Mesenchymal stem cell (in vitro differentiated cells and primary cell): ENCODE measurements at regions not wholly inside any gene's neighbourhood (a gene's known extent, or its start where the extent isn't known, plus 50 kb on each side); places are given as distances from the start of the nearest gene placed in this dataset.

Experiments
- DNase-seq: peaks from one replicate; pipeline ENCODE4 v3.0.0-alpha.2; 2013
- H2AFZ ChIP-seq: one replicate; pipeline ENCODE4 v1.6.1; 2013; ENCODE audit warnings: low read depth, mild to moderate bottlenecking, control low read depth, inconsistent platforms, low read length, moderate library complexity
- H2AK5ac ChIP-seq: 2 replicates; pipeline ENCODE4 v1.6.1; 2013; ENCODE audit warnings: low read length, moderate library complexity, mild to moderate bottlenecking, inconsistent platforms; ENCODE audit not compliant: severe bottlenecking
- H2BK120ac ChIP-seq: one replicate; pipeline ENCODE4 v1.6.1; 2013; ENCODE audit warnings: low read depth, mild to moderate bottlenecking, inconsistent platforms, low read length, moderate library complexity
- H2BK12ac ChIP-seq, 2 experiments: one replicate each; pipeline ENCODE4 v1.6.1; 2013; ENCODE audit warnings: inconsistent platforms in 2 of 2, low read length in 2 of 2, mild to moderate bottlenecking in 2 of 2, moderate library complexity in 2 of 2, control low read depth in 1 of 2
- H2BK15ac ChIP-seq: one replicate; pipeline ENCODE4 v1.6.1; 2013; ENCODE audit warnings: mild to moderate bottlenecking, low read depth, inconsistent platforms; ENCODE audit not compliant: poor library complexity, severe bottlenecking
- H2BK5ac ChIP-seq: 2 replicates; pipeline ENCODE4 v1.6.1; 2013; ENCODE audit warnings: low read depth, mild to moderate bottlenecking, low read length, control low read depth, inconsistent platforms; ENCODE audit not compliant: poor library complexity, severe bottlenecking
- H3K14ac ChIP-seq, 2 experiments: one replicate each; pipeline ENCODE4 v1.6.1; 2013; ENCODE audit warnings: inconsistent platforms in 2 of 2, low read length in 2 of 2, control low read depth in 1 of 2, mild to moderate bottlenecking in 1 of 2, moderate library complexity in 1 of 2
- H3K18ac ChIP-seq, 2 experiments: one replicate each; pipeline ENCODE4 v1.6.1; 2013; ENCODE audit warnings: inconsistent platforms in 2 of 2, low read length in 2 of 2, control low read depth in 1 of 2, low read depth in 1 of 2, mild to moderate bottlenecking in 1 of 2
- H3K23ac ChIP-seq, 2 experiments: one replicate each; pipeline ENCODE4 v1.6.1; 2013; ENCODE audit warnings: inconsistent platforms in 2 of 2, low read length in 2 of 2, mild to moderate bottlenecking in 2 of 2, moderate library complexity in 2 of 2, control low read depth in 1 of 2
- H3K27ac ChIP-seq: 2 replicates; pipeline ENCODE4 v1.5.1; 2013; ENCODE audit warnings: mild to moderate bottlenecking, moderate library complexity, low read length, control low read depth, inconsistent platforms; ENCODE audit not compliant: poor library complexity, severe bottlenecking
- H3K27me3 ChIP-seq, 2 experiments: 2 replicates each; pipeline versions ENCODE4 v1.6.1 to v1.7.0; 2013; ENCODE audit warnings: low read length in 2 of 2, mild to moderate bottlenecking in 2 of 2, moderate library complexity in 2 of 2, control low read depth in 1 of 2, inconsistent platforms in 1 of 2; ENCODE audit not compliant: control insufficient read depth in 1 of 2, insufficient read depth in 1 of 2
- H3K36me3 ChIP-seq, 2 experiments: 2 replicates each; pipeline versions ENCODE4 v1.6.1 to v1.7.0; 2013; ENCODE audit warnings: low read length in 2 of 2, control low read depth in 1 of 2, inconsistent platforms in 1 of 2, low read depth in 1 of 2, mild to moderate bottlenecking in 1 of 2; ENCODE audit not compliant: insufficient read depth in 2 of 2, control insufficient read depth in 1 of 2
- H3K4ac ChIP-seq, 2 experiments: one replicate each; pipeline ENCODE4 v1.6.1; 2013; ENCODE audit warnings: inconsistent platforms in 2 of 2, low read length in 2 of 2, mild to moderate bottlenecking in 2 of 2, moderate library complexity in 2 of 2, control low read depth in 1 of 2, low read depth in 1 of 2
- H3K4me1 ChIP-seq: 2 replicates; pipeline ENCODE4 v1.6.1; 2013; ENCODE audit warnings: low read depth, low read length, control low read depth; ENCODE audit not compliant: control insufficient read depth, insufficient read depth
- H3K4me2 ChIP-seq: 2 replicates; pipeline ENCODE4 v1.6.1; 2013; ENCODE audit warnings: low read length, mild to moderate bottlenecking, inconsistent platforms; ENCODE audit not compliant: poor library complexity, severe bottlenecking
- H3K4me3 ChIP-seq, 2 experiments: 2 replicates each; pipeline versions ENCODE4 v1.5.1 to v1.7.0; 2013; ENCODE audit warnings: low read length in 2 of 2, mild to moderate bottlenecking in 2 of 2, control low read depth in 1 of 2, low read depth in 1 of 2; ENCODE audit not compliant: insufficient read depth in 1 of 2
- H3K79me1 ChIP-seq: replicated peaks from 2 replicates; pipeline ENCODE4 v1.6.1; 2013; ENCODE audit warnings: mild to moderate bottlenecking, control low read depth, low read length, inconsistent platforms; ENCODE audit not compliant: poor library complexity, severe bottlenecking
- H3K9ac ChIP-seq: 2 replicates; pipeline ENCODE4 v1.7.0; 2013; ENCODE audit warnings: mild to moderate bottlenecking, low read length, moderate library complexity
- H3K9me3 ChIP-seq: 2 replicates; pipeline ENCODE4 v1.7.0; 2013; ENCODE audit warnings: mild to moderate bottlenecking, low read length; ENCODE audit not compliant: control insufficient read depth
- H4K8ac ChIP-seq: one replicate; pipeline ENCODE4 v1.6.1; 2013; ENCODE audit warnings: inconsistent platforms, mild to moderate bottlenecking, low read length, moderate library complexity
- H4K91ac ChIP-seq: one replicate; pipeline ENCODE4 v1.6.1; 2013; ENCODE audit warnings: mild to moderate bottlenecking, low read length, inconsistent platforms
- WGBS: methylation state at CpG from one replicate; pipeline ENCODE4 v1.1.7; 2013; ENCODE audit warnings: mixed read lengths; 5-methylcytosine and 5-hydroxymethylcytosine counted together

GRCh38 chr1:95778217-95778616, 544.2 kb downstream of the RWDD3 start:
- no peak overlapping the region for H3K27ac ChIP-seq
- H3K14ac ChIP-seq: no peak overlapping the region
- H2BK120ac ChIP-seq: no peak overlapping the region
- WGBS: 44% methylated on average over 1 of the region's 2 CpGs
- no peak overlapping the region for H3K4me2 ChIP-seq
- no peak overlapping the region for H2AK5ac ChIP-seq
- no peak overlapping the region for H3K9ac ChIP-seq
- no peak overlapping the region for H2BK12ac ChIP-seq
- no peaks in the 10 kb centered on the region for H3K4me1 ChIP-seq
- H3K4ac ChIP-seq: no peak overlapping the region
- no peak for DNase-seq
- no peak overlapping the region for H2BK15ac ChIP-seq
- H4K91ac ChIP-seq: no peak overlapping the region
- no peaks in the 10 kb centered on the region for H3K79me1 ChIP-seq
- H3K23ac ChIP-seq: no peak overlapping the region
- no peak overlapping the region for H2AFZ ChIP-seq
- no peak overlapping the region for H3K18ac ChIP-seq
- no peak overlapping the region for H2BK5ac ChIP-seq
- H3K27me3 ChIP-seq: no peaks in the 10 kb centered on the region
- H3K36me3 ChIP-seq: no peaks in the 10 kb centered on the region
- no peak overlapping the region for H4K8ac ChIP-seq
- no peak overlapping the region for H3K4me3 ChIP-seq
- no peaks in the 10 kb centered on the region for H3K9me3 ChIP-seq

- H3K27me3 ChIP-seq: no peaks in the 10 kb centered on the region
- H3K27ac ChIP-seq: no peak overlapping the region
- no peak overlapping the region for H3K18ac ChIP-seq
- H2BK15ac ChIP-seq: no peak overlapping the region
- H3K23ac ChIP-seq: no peak overlapping the region
- H2BK12ac ChIP-seq: no peak overlapping the region
- no peak overlapping the region for H4K8ac ChIP-seq
- H2BK120ac ChIP-seq: no peak overlapping the region
- DNase-seq: no peak
- H2AK5ac ChIP-seq: no peak overlapping the region
- no peaks in the 10 kb centered on the region for H3K4me1 ChIP-seq
- H3K4me3 ChIP-seq: no peak overlapping the region
- H3K4me2 ChIP-seq: no peak overlapping the region
- no peak overlapping the region for H3K4ac ChIP-seq
- no peak overlapping the region for H3K14ac ChIP-seq
- H4K91ac ChIP-seq: no peak overlapping the region
- no peak overlapping the region for H2BK5ac ChIP-seq
- 88% methylated on average over 3 of the region's 3 CpGs for WGBS
- no peak overlapping the region for H2AFZ ChIP-seq
- no peaks in the 10 kb centered on the region for H3K36me3 ChIP-seq
- no peaks in the 10 kb centered on the region for H3K9me3 ChIP-seq
- H3K9ac ChIP-seq: no peak overlapping the region
- no peaks in the 10 kb centered on the region for H3K79me1 ChIP-seq
Measured at GRCh38 chr1:95780836-95781235, 546.8 kb downstream of the RWDD3 start.

DNA sequence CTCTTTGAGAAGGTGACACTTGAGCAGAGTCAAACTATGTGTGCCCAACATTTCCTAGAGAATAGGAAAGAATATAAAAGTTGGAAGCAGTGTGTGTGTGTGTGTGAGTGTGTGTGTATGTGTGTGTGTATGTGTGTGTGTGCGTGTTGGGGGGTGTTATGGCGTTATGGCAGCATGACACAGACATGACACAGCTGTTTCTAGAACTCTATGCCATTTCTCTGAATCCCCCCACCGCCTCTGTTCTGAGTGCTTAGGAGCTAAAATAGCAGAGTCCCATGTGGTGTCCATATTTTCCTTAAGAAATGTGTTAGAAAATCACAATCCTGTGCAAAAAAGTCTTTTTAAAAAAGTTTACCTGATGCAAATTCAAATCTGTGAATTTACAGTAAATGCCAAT, 556.1 kb downstream of the RWDD3 start:
- Histone ChIP-seq H2AFZ (no peak overlapping the region), H3K9me3 (no peaks in the 10 kb centered on the region), H3K4me3 (no peak overlapping the region), H4K91ac (no peak overlapping the region), H3K4me1 (no peaks in the 10 kb centered on the region), H3K14ac (no peak overlapping the region), H2AK5ac (no peak overlapping the region), H3K27me3 (no peaks in the 10 kb centered on the region), H3K4ac (no peak overlapping the region), H3K4me2 (no peak overlapping the region), H2BK12ac (no peak overlapping the region), H3K27ac (no peak overlapping the region), H2BK15ac (no peak overlapping the region), H3K23ac (no peak overlapping the region), H4K8ac (no peak overlapping the region), H3K79me1 (no peaks in the 10 kb centered on the region), H3K36me3 (no peaks in the 10 kb centered on the region), H3K18ac (no peak overlapping the region), H2BK5ac (no peak overlapping the region), H2BK120ac (no peak overlapping the region), H3K9ac (no peak overlapping the region)
- no peak for DNase-seq
- WGBS: 76% methylated on average over 2 of the region's 3 CpGs

DNA sequence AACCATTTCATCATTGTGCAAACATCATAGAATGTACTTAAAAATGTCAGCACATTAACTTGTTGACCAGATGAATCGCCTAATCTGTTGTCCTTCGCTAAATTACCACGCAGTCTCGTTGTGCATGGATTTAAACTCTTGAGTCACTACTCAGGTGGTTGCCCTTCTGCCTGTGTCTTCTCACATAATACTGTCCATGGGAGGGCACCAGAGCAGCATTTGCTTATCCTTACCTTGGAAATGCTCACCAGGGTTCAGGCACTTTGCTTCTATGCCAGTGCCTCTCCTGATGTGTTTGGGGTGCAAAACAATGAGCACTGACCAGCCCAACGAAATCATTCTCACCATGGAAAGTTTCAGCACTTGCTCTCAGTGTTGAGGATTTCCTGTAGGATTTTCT, 559.9 kb downstream of the RWDD3 start:
- 59% methylated on average over 5 of the region's 5 CpGs for WGBS
- Histone ChIP-seq H2BK12ac (no peak overlapping the region), H3K9ac (no peak overlapping the region)

More for the DNA sequence above, 559.9 kb downstream of the RWDD3 start:
- Histone ChIP-seq H3K4ac (no peak overlapping the region), H2BK5ac (no peak overlapping the region), H2BK120ac (no peak overlapping the region), H3K27ac (no peak overlapping the region), H3K18ac (no peak overlapping the region), H3K4me2 (no peak overlapping the region), H2BK15ac (no peak overlapping the region), H4K91ac (no peak overlapping the region), H3K4me1 (no peaks in the 10 kb centered on the region), H3K23ac (no peak overlapping the region), H3K4me3 (no peak overlapping the region), H2AK5ac (no peak overlapping the region), H3K14ac (no peak overlapping the region), H2AFZ (no peak overlapping the region), H4K8ac (no peak overlapping the region), H3K9me3 (no peaks in the 10 kb centered on the region), H3K27me3 (no peaks in the 10 kb centered on the region), H3K79me1 (no peaks in the 10 kb centered on the region), H3K36me3 (no peaks in the 10 kb centered on the region)
- DNase-seq: no peak
